ENCODE measurements at regions not wholly inside any gene's neighbourhood (a gene's known extent, or its start where the extent isn't known, plus 50 kb on each side); places are given as distances from the start of the nearest gene placed in this dataset.

DNA sequence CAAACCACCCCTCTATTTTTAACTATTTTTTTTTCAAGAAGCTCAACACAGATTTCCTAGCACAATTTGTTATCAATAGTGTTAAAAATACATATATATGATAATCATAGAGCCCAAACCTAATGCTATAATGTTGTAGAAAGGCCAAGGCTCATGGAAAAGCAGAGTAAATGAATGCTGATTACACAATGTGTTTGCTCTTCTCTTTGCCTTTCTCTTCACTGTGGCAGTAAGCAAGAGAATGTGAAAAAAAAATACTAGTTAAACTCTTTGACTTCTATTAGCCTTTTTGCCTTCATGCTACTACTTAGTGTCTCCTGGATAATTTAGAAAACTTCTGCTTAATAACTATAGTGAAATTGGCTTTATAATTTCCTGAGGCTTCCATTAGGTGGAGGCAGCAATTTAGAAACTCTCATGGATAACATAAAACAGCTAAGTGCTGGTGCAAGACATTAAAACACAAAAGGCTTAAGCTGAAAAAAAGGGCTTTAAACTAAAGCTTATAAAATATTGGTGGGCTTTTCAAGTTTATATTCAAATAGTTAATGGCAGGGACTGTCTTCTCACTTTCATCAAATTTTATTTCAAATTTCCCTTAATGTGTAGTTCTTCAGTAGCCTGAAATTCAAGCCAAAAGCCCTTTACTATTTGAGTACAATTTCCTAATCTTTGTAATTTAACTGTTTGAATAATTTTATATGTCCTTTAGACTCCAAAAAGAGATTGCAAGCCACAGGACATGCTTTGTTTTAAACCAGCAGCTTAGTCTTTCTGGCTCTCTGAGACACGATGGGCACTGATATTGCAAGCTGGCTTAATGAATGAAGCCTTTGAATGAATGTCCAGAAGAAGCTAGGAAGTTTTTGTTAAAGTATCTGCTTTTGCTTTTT lies 2031.8 kb upstream of the CDH6 start:
- FAIRE-seq (no peak), DNase-seq (ENCODE audit: low read depth) (no peak)
- TF ChIP-seq, protein P1, sequence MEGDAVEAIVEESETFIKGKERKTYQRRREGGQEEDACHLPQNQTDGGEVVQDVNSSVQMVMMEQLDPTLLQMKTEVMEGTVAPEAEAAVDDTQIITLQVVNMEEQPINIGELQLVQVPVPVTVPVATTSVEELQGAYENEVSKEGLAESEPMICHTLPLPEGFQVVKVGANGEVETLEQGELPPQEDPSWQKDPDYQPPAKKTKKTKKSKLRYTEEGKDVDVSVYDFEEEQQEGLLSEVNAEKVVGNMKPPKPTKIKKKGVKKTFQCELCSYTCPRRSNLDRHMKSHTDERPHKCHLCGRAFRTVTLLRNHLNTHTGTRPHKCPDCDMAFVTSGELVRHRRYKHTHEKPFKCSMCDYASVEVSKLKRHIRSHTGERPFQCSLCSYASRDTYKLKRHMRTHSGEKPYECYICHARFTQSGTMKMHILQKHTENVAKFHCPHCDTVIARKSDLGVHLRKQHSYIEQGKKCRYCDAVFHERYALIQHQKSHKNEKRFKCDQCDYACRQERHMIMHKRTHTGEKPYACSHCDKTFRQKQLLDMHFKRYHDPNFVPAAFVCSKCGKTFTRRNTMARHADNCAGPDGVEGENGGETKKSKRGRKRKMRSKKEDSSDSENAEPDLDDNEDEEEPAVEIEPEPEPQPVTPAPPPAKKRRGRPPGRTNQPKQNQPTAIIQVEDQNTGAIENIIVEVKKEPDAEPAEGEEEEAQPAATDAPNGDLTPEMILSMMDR (IDR thresholded peaks at IDR 0.05; ENCODE audit: insufficient read depth, low read length, severe bottlenecking), result no peak
- Histone ChIP-seq H3K27me3 (ENCODE audit: control insufficient read depth, insufficient read depth, low read length) (no peaks in the 10 kb centered on the region), H3K4me3 (ENCODE audit: low read depth, low read length) (no peak overlapping the region), H3K36me3 (ENCODE audit: control insufficient read depth, insufficient read depth, low read length) (no peaks in the 10 kb centered on the region)

DNA sequence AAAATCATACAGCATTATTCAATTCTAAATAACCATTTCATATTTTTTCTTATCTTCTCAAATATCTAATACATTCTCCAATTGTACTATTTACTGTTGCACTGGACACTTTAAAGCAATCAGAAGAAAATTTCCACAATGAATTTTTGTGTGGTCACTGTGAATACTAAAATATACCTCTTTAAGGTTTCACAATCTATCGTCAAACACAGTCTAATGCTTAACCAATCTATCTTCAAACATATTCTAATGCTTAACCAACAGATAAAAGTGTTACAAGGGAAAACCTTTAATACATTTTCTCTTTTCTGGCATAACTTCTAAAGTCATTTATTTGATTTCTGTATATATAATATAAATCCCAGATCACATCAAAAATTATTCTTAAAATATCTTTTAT lies 2035.5 kb upstream of the CDH6 start:
- FAIRE-seq, result no peak
- TF ChIP-seq, protein P1 (IDR thresholded peaks at IDR 0.05; ENCODE audit: insufficient read depth, low read length, severe bottlenecking), result no peak
- Histone ChIP-seq H3K27me3 (ENCODE audit: control insufficient read depth, insufficient read depth, low read length) (no peaks in the 10 kb centered on the region), H3K4me3 (ENCODE audit: low read depth, low read length) (no peak overlapping the region), H3K36me3 (ENCODE audit: control insufficient read depth, insufficient read depth, low read length) (no peaks in the 10 kb centered on the region)
- no peak for DNase-seq (ENCODE audit: low read depth)

DNA sequence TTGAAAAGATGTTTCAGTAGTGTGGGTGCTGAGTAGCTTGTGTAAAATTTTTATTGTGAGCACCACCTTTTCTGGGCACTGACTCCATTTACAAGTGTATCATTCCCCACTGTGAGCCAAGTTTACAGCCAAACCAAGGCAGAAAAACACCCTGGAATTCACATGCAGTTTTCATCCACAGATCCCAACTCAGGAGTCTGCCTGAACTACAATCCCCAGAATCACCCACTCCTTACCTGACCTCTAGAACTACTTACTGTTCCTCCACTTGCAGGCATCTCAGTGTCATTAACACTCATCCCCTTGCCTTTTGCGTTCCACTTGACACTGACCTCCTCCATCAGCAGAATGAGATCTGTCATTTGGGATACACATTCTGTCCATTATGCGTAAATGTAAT lies 2042.6 kb upstream of the CDH6 start:
- TF ChIP-seq, protein P1 (IDR thresholded peaks at IDR 0.05; ENCODE audit: insufficient read depth, low read length, severe bottlenecking), result no peak
- H3K4me3 ChIP-seq (ENCODE audit: low read depth, low read length), result no peak overlapping the region
- FAIRE-seq (no peak), DNase-seq (ENCODE audit: low read depth) (no peak)
- H3K36me3 ChIP-seq (ENCODE audit: control insufficient read depth, insufficient read depth, low read length), result no peaks in the 10 kb centered on the region
- H3K27me3 ChIP-seq (ENCODE audit: control insufficient read depth, insufficient read depth, low read length), result no peaks in the 10 kb centered on the region

DNA sequence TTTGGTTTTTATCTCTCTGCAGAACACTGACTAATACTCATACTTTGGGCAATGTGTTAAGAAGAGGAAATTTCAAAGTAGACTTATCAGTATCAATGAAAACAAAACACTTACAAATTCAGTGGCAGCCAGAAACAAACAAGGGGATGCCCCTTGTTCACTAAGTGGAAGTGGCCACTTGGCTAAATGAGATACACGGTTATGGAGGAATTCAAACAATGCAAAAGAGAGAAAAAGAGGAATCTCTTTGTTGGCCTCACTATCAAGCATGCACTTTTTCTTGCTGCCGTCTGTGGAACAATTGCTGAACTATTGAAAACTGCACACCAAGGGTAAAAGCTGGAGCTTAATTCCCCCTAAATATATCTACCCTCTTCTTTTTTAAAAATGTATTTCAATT lies 2044.9 kb upstream of the CDH6 start:
- Histone ChIP-seq H3K27me3 (ENCODE audit: control insufficient read depth, insufficient read depth, low read length) (no peaks in the 10 kb centered on the region), H3K4me3 (ENCODE audit: low read depth, low read length) (no peak overlapping the region), H3K36me3 (ENCODE audit: control insufficient read depth, insufficient read depth, low read length) (no peaks in the 10 kb centered on the region)
- FAIRE-seq (no peak), DNase-seq (ENCODE audit: low read depth) (no peak)
- TF ChIP-seq, protein P1 (IDR thresholded peaks at IDR 0.05; ENCODE audit: insufficient read depth, low read length, severe bottlenecking), result no peak

DNA sequence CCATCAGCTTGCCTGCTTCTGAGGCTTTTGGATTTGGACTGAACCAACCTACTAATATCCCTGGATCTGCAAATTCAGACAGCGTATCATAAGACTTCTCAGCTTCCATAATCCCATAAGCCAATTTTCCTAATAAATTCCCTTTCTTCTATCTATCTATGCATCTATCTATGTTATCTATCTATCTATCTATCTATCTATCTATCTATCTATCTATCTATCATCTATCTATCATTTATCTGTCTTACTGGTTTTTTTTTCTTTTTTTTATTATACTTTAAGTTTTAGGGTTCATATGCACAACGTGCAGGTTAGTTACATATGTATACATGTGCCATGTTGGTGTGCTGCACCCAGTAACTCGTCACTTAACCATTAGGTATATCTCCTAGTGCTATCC lies 2045.4 kb upstream of the CDH6 start:
- no peaks in the 10 kb centered on the region for H3K36me3 ChIP-seq (ENCODE audit: control insufficient read depth, insufficient read depth, low read length)
- H3K27me3 ChIP-seq (ENCODE audit: control insufficient read depth, insufficient read depth, low read length), result no peaks in the 10 kb centered on the region
- H3K4me3 ChIP-seq (ENCODE audit: low read depth, low read length), result no peak overlapping the region
- DNase-seq (ENCODE audit: low read depth) (no peak), FAIRE-seq (no peak)
- TF ChIP-seq, protein P1 (IDR thresholded peaks at IDR 0.05; ENCODE audit: insufficient read depth, low read length, severe bottlenecking), result no peak

DNA sequence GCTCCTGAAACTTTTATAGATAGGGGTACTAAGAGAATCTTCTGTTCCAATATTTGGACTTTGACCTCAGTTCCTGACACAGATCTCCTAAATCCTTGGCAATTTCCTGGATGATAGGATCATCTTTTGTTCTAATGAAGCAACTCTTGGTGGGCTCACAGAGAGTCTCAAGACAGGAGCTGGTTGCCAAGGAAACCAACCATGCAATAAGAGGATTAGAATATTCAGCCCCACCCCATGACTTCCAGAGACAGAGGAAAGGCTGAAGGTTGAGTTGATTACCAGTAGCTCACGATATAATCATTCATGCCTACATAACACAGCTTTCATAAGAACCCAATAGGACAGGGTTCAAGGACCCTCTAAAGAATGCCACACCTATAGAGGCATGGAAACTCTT lies 2050.2 kb upstream of the CDH6 start:
- Histone ChIP-seq H3K36me3 (ENCODE audit: control insufficient read depth, insufficient read depth, low read length) (no peaks in the 10 kb centered on the region), H3K4me3 (ENCODE audit: low read depth, low read length) (no peak overlapping the region), H3K27me3 (ENCODE audit: control insufficient read depth, insufficient read depth, low read length) (no peaks in the 10 kb centered on the region)
- TF ChIP-seq, protein P1 (IDR thresholded peaks at IDR 0.05; ENCODE audit: insufficient read depth, low read length, severe bottlenecking), result no peak
- FAIRE-seq, result no peak
- DNase-seq (ENCODE audit: low read depth), result no peak
